Gastrocnemius medialis (tissue), 4 donors: ENCODE measurements at regions not wholly inside any gene's neighbourhood (a gene's known extent, or its start where the extent isn't known, plus 50 kb on each side); places are given as distances from the start of the nearest gene placed in this dataset.

ENCODE experiments used
- CTCF ChIP-seq, 5 experiments: fragments of 450-650 bp in 3 of 5; fragments of 200-600 bp in 2 of 5; sonication (generic) in 2 of 5; IDR thresholded peaks in 4 of 5; conservative IDR thresholded peaks in 1 of 5; 1 replicate in 4 of 5; 2 replicates in 1 of 5; pipeline ENCODE4 v1.5.1; 2016 to 2019; ENCODE audit warnings: antibody characterized with exemption in 5 of 5, mild to moderate bottlenecking in 3 of 5, moderate library complexity in 3 of 5
- POLR2A ChIP-seq, 2 donors: fragments of 450-650 bp; IDR thresholded peaks; one replicate each; pipeline ENCODE4 v1.6.1; 2017; ENCODE audit warnings: antibody characterized with exemption in 2 of 2, mild to moderate bottlenecking in 2 of 2, moderate library complexity in 2 of 2

GRCh38 chr11:127071606-127072005 is 71.0 kb upstream of the KIRREL3 start:
- no peak for TF ChIP-seq CTCF (IDR thresholded peaks at IDR 0.05 in 4 of 5, conservative IDR thresholded peaks at IDR 0.05 in 1 of 5)
- TF ChIP-seq POLR2A (IDR thresholded peaks at IDR 0.05), result no peak
